ENCODE measurements at regions not wholly inside any gene's neighbourhood (a gene's known extent, or its start where the extent isn't known, plus 50 kb on each side); places are given as distances from the start of the nearest gene placed in this dataset.

DNA sequence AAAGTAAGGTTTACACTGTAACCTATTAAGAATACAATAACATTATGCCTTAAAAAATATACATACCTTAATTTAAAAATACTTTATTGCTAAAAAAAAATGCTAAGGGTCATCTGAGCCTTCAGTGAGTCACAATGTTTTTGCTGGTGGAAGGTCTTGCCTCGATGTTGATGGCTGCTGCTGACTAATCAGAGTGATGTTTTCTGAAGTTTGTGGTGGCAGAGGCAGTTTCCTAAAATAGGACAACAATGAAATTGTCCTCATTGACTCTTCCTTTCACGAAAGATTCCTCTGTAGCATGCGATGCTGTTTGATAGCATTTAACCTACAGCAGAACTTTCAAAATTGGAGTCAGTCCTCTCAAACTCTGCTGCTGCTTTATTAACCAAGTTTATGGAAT is 97.6 kb downstream of the FAT3 start:
- DNase-seq (ENCODE audit: low read depth) = no peak

GRCh38 chr11:92324890-92325289 is 100.3 kb downstream of the FAT3 start:
- no peak for DNase-seq (ENCODE audit: low read depth)

DNA sequence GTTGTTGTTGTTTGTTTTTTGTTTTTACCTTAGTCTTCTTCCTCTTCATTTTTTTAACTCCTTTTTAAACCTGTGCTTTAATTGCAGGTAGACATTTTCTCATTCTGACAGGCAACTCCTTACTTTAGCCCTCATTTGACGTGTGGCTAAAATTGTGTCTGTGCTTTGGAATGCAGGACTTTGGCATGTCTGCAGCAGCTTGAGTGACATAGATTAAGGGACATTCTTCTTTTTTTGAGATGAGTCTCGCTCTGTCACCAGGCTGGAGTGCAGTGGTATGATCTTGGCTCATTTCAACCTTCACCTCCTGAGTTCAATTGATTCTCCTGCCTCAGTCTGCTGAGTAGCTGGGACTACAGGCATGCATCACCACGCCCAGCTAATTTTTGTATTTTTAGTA is 100.8 kb downstream of the FAT3 start:
- no peak for DNase-seq (ENCODE audit: low read depth)

GRCh38 chr11:92329137-92329536 is 104.5 kb downstream of the FAT3 start:
- DNase-seq (ENCODE audit: low read depth) = no peak

GRCh38 chr11:92329646-92330045 is 105.0 kb downstream of the FAT3 start:
- DNase-seq (ENCODE audit: low read depth) = no peak

DNA sequence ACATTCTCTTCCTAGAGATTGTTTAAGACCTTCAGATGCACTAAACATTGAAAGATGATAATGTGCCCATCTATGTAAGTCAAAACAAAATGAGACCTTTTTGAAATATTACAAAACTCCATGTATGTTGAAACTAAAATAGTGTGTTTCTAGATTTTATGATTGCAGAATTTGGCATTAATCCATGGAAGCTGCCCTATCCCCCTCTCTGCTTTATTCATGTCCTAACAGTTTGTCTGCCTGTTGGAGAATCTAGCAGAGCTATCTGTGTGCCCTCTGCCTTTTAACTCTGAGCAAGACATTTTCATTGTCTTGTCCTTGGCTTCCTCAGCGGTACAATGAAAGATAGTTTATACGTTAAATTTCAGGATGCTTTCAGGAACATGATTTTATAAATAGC is 105.5 kb downstream of the FAT3 start:
- no peak for DNase-seq (ENCODE audit: low read depth)

GRCh38 chr11:92332986-92333385 is 108.4 kb downstream of the FAT3 start:
- DNase-seq (ENCODE audit: low read depth) = no peak

GRCh38 chr11:92340839-92341238 is 116.2 kb downstream of the FAT3 start:
- peak; percentile 1 for DNase-seq (ENCODE audit: low read depth)

- no peak for DNase-seq (ENCODE audit: low read depth)
Observed at GRCh38 chr11:92342034-92342720, 117.6 kb downstream of the FAT3 start.

DNA sequence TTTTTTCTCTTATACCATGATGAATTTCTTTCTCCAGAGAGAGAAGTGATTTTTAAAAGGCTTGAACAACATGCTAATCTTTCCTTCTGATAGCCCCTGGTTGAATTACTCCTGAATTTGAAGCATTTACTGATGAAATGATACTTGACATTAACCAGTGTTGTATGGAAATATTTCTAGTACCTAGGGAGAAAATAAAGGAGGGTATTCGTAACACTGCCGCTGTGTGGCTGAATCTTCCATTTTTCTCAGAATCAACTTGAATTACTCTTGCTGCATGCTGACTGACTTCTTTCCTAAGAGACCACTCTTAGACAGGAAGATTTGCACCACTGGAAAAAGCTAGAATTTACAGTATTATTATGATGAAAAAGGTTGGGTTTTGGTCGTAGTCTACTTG is 118.3 kb downstream of the FAT3 start:
- DNase-seq (ENCODE audit: low read depth) = no peak

DNA sequence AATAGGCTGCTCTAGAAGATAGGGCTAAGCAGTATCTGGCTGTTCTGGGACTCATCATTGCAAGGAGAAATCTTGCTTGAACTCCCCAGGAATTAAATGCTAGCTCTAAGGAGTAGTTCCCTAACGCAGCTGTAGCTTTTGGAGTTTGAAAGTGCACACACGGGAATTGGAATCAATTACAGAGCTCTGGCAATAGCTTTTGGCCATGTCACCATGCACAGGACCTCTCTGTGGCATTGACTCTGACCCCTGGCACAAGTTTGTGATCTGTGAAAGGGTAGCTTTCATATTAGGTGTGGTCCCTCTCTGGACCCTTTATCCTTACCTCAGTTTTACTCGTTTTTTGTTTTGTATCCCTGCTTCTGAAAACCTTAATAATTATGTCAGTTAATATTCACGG is 121.6 kb downstream of the FAT3 start:
- DNase-seq (ENCODE audit: low read depth) = no peak

GRCh38 chr11:92347454-92347853 is 122.8 kb downstream of the FAT3 start:
- no peak for DNase-seq (ENCODE audit: low read depth)

DNA sequence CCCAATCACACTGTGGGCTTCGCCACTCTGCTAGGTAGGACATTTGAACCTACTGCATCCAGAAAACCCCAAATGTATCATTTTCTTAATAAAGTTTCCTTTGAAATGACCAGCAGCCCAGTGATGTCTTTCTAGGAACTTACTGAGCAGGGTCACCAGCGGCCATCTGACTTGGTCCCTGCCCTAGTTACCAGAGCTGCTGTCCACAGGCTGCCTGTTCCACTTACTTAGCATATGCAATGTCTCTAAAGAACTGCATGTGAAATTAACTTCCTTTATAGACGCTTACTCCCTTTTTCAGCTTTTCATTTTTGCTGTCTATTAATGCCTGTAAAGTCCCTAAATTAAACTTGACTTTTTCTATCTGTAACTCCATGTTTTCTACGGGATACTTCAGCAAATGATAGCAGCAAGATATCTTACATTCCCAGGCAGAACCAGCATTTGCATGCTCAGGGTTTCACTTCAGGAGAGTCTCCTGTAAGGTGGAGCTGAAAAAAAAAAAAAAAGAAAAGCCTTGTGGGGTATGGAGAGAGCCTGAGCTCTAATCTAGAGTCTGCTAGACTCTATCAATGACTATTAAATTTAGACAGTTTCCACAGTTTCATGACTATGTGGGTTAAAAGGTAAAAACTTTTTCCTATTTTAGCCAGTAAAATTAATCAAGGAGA is 125.0 kb downstream of the FAT3 start:
- no peak for DNase-seq (ENCODE audit: low read depth)

GRCh38 chr11:92357344-92357743 is 132.7 kb downstream of the FAT3 start:
- no peak for DNase-seq (ENCODE audit: low read depth)

- DNase-seq (ENCODE audit: low read depth) = no peak
Observed at GRCh38 chr11:92357841-92358240, 133.2 kb downstream of the FAT3 start.

GRCh38 chr11:92361551-92361950 is 136.9 kb downstream of the FAT3 start:
- no peak for DNase-seq (ENCODE audit: low read depth)

DNA sequence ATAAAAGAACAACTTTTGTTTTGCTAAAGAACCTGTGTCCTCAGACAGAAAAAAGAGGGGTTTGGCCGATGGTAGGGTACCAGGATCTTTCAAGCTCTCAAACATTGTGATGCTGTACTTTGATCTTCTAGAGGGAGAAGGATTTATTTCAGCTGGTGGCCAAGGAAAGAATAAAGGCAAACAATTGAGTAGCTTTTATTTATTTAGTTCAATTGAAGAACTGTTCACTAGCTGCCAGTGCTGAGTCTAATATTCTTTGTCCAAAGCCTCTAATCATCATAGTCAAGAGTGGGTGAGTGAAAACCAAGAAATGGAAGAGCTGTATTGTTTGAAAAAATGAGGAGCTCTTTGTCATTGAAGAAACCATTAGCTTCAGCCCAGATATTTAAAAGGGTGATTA is 138.4 kb downstream of the FAT3 start:
- no peak for DNase-seq (ENCODE audit: low read depth)

DNA sequence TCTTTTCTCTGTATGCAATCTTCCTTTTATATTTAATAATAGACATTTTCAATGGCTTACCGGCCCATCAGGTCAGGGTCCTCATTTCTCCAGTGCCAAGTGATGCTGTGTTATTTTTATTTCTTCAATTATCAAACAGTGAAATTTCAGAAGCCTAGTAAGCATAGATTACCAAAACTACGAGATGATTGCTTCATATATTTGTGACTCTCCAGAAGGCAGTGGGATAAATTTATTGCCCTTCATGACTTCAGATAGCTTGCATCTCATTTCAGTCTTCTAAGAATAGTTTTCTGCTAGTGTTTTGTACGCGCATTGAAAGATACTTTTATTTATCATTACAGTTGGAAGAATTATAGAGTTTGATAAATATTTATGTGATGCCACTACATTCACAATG is 139.6 kb downstream of the FAT3 start:
- DNase-seq (ENCODE audit: low read depth) = no peak

- DNase-seq (ENCODE audit: low read depth) = no peak
Observed at GRCh38 chr11:92376146-92376599, 151.6 kb downstream of the FAT3 start.

DNA sequence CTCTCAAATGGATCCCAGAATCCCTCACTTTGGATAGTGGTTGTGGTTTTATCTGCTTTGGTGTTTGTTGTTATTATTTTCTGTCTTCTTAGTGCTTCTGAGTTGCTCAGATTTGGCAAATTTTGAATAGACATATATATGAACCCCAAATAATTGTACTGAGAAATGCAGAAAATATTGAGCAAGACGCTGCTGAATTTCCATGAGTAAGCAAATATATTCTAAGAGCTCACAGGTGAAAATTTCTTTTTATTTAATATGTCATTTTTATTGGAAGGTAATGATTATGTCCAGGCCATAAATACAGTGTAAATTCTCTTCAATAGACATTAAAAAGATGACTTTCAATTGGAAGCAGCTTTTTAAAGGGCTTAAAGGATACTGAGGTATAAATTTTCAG is 152.1 kb downstream of the FAT3 start:
- no peak for DNase-seq (ENCODE audit: low read depth)

- DNase-seq (ENCODE audit: low read depth) = peak; percentile 35
Observed at GRCh38 chr11:92380882-92381281, 156.3 kb downstream of the FAT3 start.

- no peak for DNase-seq (ENCODE audit: low read depth)
Observed at GRCh38 chr11:92382311-92382710, 157.7 kb downstream of the FAT3 start.

- DNase-seq (ENCODE audit: low read depth) = peak; percentile 26
Observed at GRCh38 chr11:92383430-92383829, 158.8 kb downstream of the FAT3 start.

DNA sequence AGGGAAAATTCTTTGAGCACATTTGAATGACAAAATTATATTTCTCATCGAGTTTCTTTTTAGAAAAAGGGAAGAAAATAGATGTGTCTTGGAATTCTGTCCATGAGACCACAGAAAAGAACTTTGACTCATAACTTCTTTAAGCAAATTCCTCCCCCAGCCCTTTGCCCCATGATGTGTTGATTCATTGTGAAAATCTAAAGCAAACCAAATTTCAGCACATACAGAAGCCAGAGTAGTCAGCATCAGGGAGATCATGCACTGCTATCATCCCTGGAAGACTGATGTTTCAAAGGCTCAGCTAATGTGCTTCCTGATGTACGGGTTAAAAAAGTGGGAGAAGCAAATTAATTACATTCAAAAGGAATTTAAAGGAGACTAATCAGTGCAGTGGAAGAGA is 159.7 kb downstream of the FAT3 start:
- DNase-seq (ENCODE audit: low read depth) = no peak
